B cell (primary cell): ENCODE measurements at regions not wholly inside any gene's neighbourhood (a gene's known extent, or its start where the extent isn't known, plus 50 kb on each side); places are given as distances from the start of the nearest gene placed in this dataset.

Experiments
- EZH2 ChIP-seq: IDR thresholded peaks from 2 replicates; pipeline ENCODE4 v1.6.1; 2012; ENCODE audit warnings: borderline replicate concordance, low read depth, mild to moderate bottlenecking, moderate library complexity, low read length; ENCODE audit not compliant: insufficient read depth, poor library complexity, severe bottlenecking
- TF ChIP-seq, protein P1 (sequence below): fragments of 200-600 bp; IDR thresholded peaks from one replicate; pipeline ENCODE4 v1.8.0; 2022; ENCODE audit warnings: antibody characterized with exemption, mild to moderate bottlenecking

DNA sequence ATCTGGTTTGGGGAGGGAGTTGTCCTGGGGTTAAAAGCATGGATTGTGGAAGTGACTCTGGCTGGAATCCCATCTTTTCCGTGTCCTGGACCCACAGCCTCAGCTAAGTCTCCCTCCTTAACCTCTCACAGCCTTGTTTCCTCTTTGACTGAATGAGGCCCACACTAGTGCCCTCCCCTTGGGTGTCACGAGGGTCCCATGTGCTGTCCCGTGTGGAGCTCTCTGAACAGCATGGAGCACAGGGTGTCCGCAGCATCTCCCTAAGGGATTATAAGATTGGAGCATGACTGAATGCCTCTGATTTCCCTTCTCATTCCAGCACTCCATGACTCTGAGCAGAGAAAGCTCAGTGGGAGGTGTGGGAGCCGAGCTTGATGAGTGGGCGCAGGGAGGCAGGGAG lies 182.5 kb downstream of the TEX29 start:
- TF ChIP-seq, protein P1, sequence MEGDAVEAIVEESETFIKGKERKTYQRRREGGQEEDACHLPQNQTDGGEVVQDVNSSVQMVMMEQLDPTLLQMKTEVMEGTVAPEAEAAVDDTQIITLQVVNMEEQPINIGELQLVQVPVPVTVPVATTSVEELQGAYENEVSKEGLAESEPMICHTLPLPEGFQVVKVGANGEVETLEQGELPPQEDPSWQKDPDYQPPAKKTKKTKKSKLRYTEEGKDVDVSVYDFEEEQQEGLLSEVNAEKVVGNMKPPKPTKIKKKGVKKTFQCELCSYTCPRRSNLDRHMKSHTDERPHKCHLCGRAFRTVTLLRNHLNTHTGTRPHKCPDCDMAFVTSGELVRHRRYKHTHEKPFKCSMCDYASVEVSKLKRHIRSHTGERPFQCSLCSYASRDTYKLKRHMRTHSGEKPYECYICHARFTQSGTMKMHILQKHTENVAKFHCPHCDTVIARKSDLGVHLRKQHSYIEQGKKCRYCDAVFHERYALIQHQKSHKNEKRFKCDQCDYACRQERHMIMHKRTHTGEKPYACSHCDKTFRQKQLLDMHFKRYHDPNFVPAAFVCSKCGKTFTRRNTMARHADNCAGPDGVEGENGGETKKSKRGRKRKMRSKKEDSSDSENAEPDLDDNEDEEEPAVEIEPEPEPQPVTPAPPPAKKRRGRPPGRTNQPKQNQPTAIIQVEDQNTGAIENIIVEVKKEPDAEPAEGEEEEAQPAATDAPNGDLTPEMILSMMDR, result no peak
- TF ChIP-seq EZH2, result no peak
